ENCODE measurements at regions not wholly inside any gene's neighbourhood (a gene's known extent, or its start where the extent isn't known, plus 50 kb on each side); places are given as distances from the start of the nearest gene placed in this dataset.

DNA sequence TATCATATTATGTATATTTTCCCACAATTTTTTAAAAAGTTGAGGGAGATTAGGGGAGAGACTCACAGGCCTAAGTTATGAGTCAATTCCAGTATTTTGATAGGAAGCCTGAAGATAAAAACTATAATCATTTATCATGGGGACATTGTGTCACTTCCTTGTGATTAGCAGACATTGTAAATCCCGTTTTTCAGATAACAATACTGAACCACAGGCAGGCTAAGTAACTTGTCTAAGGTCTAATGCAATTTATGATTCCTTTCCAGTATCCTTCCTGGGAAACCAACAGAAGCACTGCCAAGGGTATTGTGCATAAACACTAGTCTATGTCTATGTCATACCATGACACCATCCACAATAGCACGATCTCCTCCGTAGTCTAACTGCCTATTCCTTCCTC lies 235.2 kb upstream of the PIK3C3 start:
- Histone ChIP-seq H4K20me1 (ENCODE audit: control insufficient read depth, insufficient read depth) (no peaks in the 10 kb centered on the region), H3K4me1 (ENCODE audit: control insufficient read depth, insufficient read depth, low read length) (no peaks in the 10 kb centered on the region), H3K4me2 (ENCODE audit: control insufficient read depth, insufficient read depth) (no peak overlapping the region), H3K9me3 (replicated peaks; ENCODE audit: control insufficient read depth, insufficient read depth, low read length) (no peaks in the 10 kb centered on the region), H3K9ac (ENCODE audit: control insufficient read depth, insufficient read depth, low read length) (no peak overlapping the region), H3K4me3 (no peak overlapping the region), H3K27ac (ENCODE audit: control insufficient read depth, insufficient read depth) (no peak overlapping the region), H2AFZ (ENCODE audit: control insufficient read depth, low read depth, low read length) (no peak overlapping the region), H3K36me3 (ENCODE audit: control insufficient read depth in 2 of 2, insufficient read depth in 2 of 2, low read length in 1 of 2) (no peaks in the 10 kb centered on the region), H3K27me3 (replicated peaks in 1 of 2; ENCODE audit: control insufficient read depth in 2 of 2, insufficient read depth in 2 of 2, low read length in 1 of 2) (no peaks in the 10 kb centered on the region; a peak in 1 of 4 replicates), H3K79me2 (ENCODE audit: control insufficient read depth, insufficient read depth, low read length) (no peaks in the 10 kb centered on the region)
- no peak for FAIRE-seq
- WGBS (ENCODE audit: insufficient coverage, insufficient replicate concordance, low lambda C conversion rate, missing lambda C conversion rate) = 2% methylated on average over 3 of the region's 3 CpGs
- DNase-seq (ENCODE audit: low read depth, low spot score) = no peak
- ATAC-seq = no peak
- in situ Hi-C loops (cut with MboI) = no loop called here
- SMC1A ChIA-PET (ENCODE audit: uncharacterized antibody, unreplicated experiment) = no interaction called here
- RAD21 ChIA-PET (ENCODE audit: unreplicated experiment) = no interaction called here
- intact Hi-C loops (cut with micrococcal nuclease; ENCODE audit: unreplicated experiment) = no loop called here
- no TSS peak for BruUV-seq (replicated peaks)
- CTCF ChIA-PET = no interaction called here
- POLR2A ChIA-PET = no interaction called here
- TF ChIP-seq E2F4 (IDR thresholded peaks at IDR 0.05; ENCODE audit: low read depth, low read length) = no peak
- TF ChIP-seq PAX5 (IDR thresholded peaks at IDR 0.05; ENCODE audit: borderline replicate concordance, low read depth, low read length) = no peak
- TF ChIP-seq FOS (IDR thresholded peaks at IDR 0.05; ENCODE audit: borderline replicate concordance, extremely low read depth, insufficient read length) = no peak
- TF ChIP-seq POU2F2 (IDR thresholded peaks at IDR 0.05; ENCODE audit: borderline replicate concordance, low read depth, low read length) = no peak
- TF ChIP-seq STAT3 (IDR thresholded peaks at IDR 0.05; ENCODE audit: low read depth, low read length) = no peak
- no peak for TF ChIP-seq TCF7 (IDR thresholded peaks at IDR 0.05; ENCODE audit: borderline replicate concordance)
- TF ChIP-seq IRF4 (IDR thresholded peaks at IDR 0.05; ENCODE audit: low read depth, low read length) = no peak
- no peak for TF ChIP-seq RBBP5 (conservative IDR thresholded peaks at IDR 0.05)
- no peak for TF ChIP-seq NFYA (IDR thresholded peaks at IDR 0.05; ENCODE audit: borderline replicate concordance, low read depth, low read length)
- TF ChIP-seq, protein P1, sequence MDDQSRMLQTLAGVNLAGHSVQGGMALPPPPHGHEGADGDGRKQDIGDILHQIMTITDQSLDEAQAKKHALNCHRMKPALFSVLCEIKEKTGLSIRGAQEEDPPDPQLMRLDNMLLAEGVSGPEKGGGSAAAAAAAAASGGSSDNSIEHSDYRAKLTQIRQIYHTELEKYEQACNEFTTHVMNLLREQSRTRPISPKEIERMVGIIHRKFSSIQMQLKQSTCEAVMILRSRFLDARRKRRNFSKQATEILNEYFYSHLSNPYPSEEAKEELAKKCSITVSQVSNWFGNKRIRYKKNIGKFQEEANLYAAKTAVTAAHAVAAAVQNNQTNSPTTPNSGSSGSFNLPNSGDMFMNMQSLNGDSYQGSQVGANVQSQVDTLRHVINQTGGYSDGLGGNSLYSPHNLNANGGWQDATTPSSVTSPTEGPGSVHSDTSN (IDR thresholded peaks at IDR 0.05; ENCODE audit: insufficient replicate concordance, low read depth, low read length) = no peak
- no peak for TF ChIP-seq MXI1 (IDR thresholded peaks at IDR 0.05; ENCODE audit: low read depth, low read length)
- no peak for TF ChIP-seq MAX (IDR thresholded peaks at IDR 0.05; ENCODE audit: low read depth, low read length)
- no peak for TF ChIP-seq KLF5 (IDR thresholded peaks at IDR 0.05; ENCODE audit: partially characterized antibody)

Measured in GM12878 (cell line).